ENCODE measurements at regions not wholly inside any gene's neighbourhood (a gene's known extent, or its start where the extent isn't known, plus 50 kb on each side); places are given as distances from the start of the nearest gene placed in this dataset.

DNA sequence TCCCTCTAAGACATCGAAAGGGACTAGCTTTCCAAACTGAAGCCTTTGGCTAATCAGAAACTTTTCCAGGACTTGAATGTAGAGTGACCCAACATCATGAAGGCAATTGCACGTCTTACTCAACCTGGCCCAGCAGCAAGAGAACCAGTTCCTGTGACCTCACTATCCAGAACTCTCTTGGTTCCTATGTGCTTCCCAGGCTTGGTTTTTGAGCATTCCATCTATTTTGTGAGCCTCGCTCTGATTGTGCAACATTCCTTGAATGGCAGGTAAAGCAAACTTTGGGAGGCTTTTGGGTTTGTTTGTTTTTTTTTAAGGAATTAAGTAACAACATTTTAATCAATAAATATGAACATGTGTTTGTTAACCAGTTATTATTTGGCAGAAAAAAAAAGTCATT lies 183.6 kb upstream of the EGLN3 start:
- Histone ChIP-seq H3K4me3 (no peak overlapping the region), H4K20me1 (ENCODE audit: low read depth) (no peaks in the 10 kb centered on the region), H3K79me2 (ENCODE audit: low read depth) (no peaks in the 10 kb centered on the region), H3K9ac (no peak overlapping the region), H3F3A (ENCODE audit: low read depth) (no peaks in the 10 kb centered on the region), H3K36me3 (no peaks in the 10 kb centered on the region), H3K4me2 (no peak overlapping the region), H3K27me3 (no peaks in the 10 kb centered on the region), H3K9me3 (ENCODE audit: low read depth) (no peaks in the 10 kb centered on the region), H2AFZ (replicated peaks) (no peak overlapping the region), H3K4me1 (no peaks in the 10 kb centered on the region), H3K27ac (no peak overlapping the region)
- no peak overlapping the region for H3K4me3 Mint-ChIP-seq
- TF ChIP-seq, protein P1, sequence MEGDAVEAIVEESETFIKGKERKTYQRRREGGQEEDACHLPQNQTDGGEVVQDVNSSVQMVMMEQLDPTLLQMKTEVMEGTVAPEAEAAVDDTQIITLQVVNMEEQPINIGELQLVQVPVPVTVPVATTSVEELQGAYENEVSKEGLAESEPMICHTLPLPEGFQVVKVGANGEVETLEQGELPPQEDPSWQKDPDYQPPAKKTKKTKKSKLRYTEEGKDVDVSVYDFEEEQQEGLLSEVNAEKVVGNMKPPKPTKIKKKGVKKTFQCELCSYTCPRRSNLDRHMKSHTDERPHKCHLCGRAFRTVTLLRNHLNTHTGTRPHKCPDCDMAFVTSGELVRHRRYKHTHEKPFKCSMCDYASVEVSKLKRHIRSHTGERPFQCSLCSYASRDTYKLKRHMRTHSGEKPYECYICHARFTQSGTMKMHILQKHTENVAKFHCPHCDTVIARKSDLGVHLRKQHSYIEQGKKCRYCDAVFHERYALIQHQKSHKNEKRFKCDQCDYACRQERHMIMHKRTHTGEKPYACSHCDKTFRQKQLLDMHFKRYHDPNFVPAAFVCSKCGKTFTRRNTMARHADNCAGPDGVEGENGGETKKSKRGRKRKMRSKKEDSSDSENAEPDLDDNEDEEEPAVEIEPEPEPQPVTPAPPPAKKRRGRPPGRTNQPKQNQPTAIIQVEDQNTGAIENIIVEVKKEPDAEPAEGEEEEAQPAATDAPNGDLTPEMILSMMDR (IDR thresholded peaks at IDR 0.05), result no peak
- TF ChIP-seq EZH2 (IDR thresholded peaks at IDR 0.05) (no peak), EZH2phosphoT487 (IDR thresholded peaks at IDR 0.05) (no peak)
- H3K4me1 Mint-ChIP-seq, result peaks cover 2% of the 10 kb centered on the region
- no peaks in the 10 kb centered on the region for H3K36me3 Mint-ChIP-seq
- no peaks in the 10 kb centered on the region for H3K9me3 Mint-ChIP-seq
- H3K27ac Mint-ChIP-seq, result no peak overlapping the region
- H3K27me3 Mint-ChIP-seq (ENCODE audit: insufficient read depth, low read depth), result peaks cover 4% of the 10 kb centered on the region
- no peak for DNase-seq (ENCODE audit: low spot score)

DNA sequence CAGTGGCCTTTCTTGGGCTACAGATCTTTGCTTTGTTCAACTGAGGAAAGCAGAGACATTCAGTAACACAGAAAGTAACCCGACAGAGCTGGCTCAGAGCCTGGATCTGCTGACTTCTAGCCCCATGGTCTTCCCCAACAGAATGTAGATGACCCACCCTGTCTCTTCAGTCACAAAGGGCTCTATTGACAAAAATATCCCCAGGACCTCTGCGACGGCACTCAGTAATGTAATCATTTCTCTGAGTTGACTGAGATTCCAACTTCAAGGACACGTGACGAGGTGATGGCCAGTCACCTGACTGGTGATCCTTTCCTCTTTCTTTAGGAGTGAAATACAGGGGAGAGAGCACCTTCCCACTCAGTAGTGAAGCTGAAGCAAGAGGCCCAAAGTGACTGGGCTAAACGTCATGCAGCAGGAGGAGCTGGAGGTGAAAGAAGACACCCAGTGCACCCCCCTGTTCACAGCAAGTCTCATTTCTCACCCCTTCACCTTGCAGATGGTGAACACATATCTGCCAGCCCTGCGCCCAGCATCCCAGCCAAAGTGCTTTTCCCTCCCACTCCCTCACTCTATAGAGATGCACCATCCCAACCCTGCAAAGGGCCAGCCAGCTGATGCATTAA lies 179.2 kb upstream of the EGLN3 start:
- Histone ChIP-seq H3K4me1 (no peaks in the 10 kb centered on the region), H2AFZ (replicated peaks) (no peak overlapping the region), H3K27ac (no peak overlapping the region), H3K9ac (no peak overlapping the region), H3K9me3 (ENCODE audit: low read depth) (no peaks in the 10 kb centered on the region), H3K79me2 (ENCODE audit: low read depth) (no peaks in the 10 kb centered on the region), H3F3A (ENCODE audit: low read depth) (no peaks in the 10 kb centered on the region), H3K4me3 (no peak overlapping the region), H3K36me3 (no peaks in the 10 kb centered on the region), H3K27me3 (no peaks in the 10 kb centered on the region), H4K20me1 (ENCODE audit: low read depth) (no peaks in the 10 kb centered on the region), H3K4me2 (no peak overlapping the region)
- Mint-ChIP-seq H3K27ac (no peak overlapping the region), H3K4me3 (no peak overlapping the region), H3K36me3 (no peaks in the 10 kb centered on the region), H3K4me1 (no peaks in the 10 kb centered on the region), H3K9me3 (no peaks in the 10 kb centered on the region), H3K27me3 (ENCODE audit: insufficient read depth, low read depth) (no peaks in the 10 kb centered on the region)
- no peak for TF ChIP-seq EZH2phosphoT487 (IDR thresholded peaks at IDR 0.05)
- TF ChIP-seq, protein P1 (IDR thresholded peaks at IDR 0.05), result no peak
- TF ChIP-seq EZH2 (IDR thresholded peaks at IDR 0.05), result no peak
- DNase-seq (ENCODE audit: low spot score), result no peak

- Histone ChIP-seq H3K9me3 (ENCODE audit: low read depth) (no peaks in the 10 kb centered on the region), H3F3A (ENCODE audit: low read depth) (no peaks in the 10 kb centered on the region), H3K79me2 (ENCODE audit: low read depth) (no peaks in the 10 kb centered on the region), H3K4me3 (no peak overlapping the region), H3K36me3 (no peaks in the 10 kb centered on the region), H3K27me3 (no peaks in the 10 kb centered on the region), H3K4me2 (no peak overlapping the region), H3K27ac (no peak overlapping the region), H3K4me1 (no peaks in the 10 kb centered on the region), H4K20me1 (ENCODE audit: low read depth) (no peaks in the 10 kb centered on the region), H2AFZ (replicated peaks) (no peak overlapping the region), H3K9ac (no peak overlapping the region)
- Mint-ChIP-seq H3K27me3 (ENCODE audit: insufficient read depth, low read depth) (no peaks in the 10 kb centered on the region), H3K9me3 (no peaks in the 10 kb centered on the region), H3K4me1 (no peaks in the 10 kb centered on the region), H3K4me3 (no peak overlapping the region), H3K27ac (no peak overlapping the region), H3K36me3 (no peaks in the 10 kb centered on the region)
- no peak for DNase-seq (ENCODE audit: low spot score)
- no peak for TF ChIP-seq EZH2 (IDR thresholded peaks at IDR 0.05)
- TF ChIP-seq, protein P1 (IDR thresholded peaks at IDR 0.05), result no peak
- TF ChIP-seq EZH2phosphoT487 (IDR thresholded peaks at IDR 0.05), result no peak
Observed at GRCh38 chr14:34128665-34129064, 177.8 kb upstream of the EGLN3 start.
